ENCODE measurements at regions not wholly inside any gene's neighbourhood (a gene's known extent, or its start where the extent isn't known, plus 50 kb on each side); places are given as distances from the start of the nearest gene placed in this dataset.
"Not testable (repeated sequence)": the region's sequence is repeated elsewhere in the genome, so short reads cannot be mapped to it uniquely, and the experiment has no call there.

GRCh38 chr1:221246628-221247415 lies 367.6 kb downstream of the HLX start:
- no peak for DNase-seq

GRCh38 chr1:221251580-221251979 lies 372.3 kb downstream of the HLX start:
- DNase-seq: no peak

GRCh38 chr1:221254813-221255212 lies 375.6 kb downstream of the HLX start:
- DNase-seq: no peak

GRCh38 chr1:221256773-221257172 lies 377.5 kb downstream of the HLX start:
- no peak for DNase-seq

- not testable (repeated sequence) for DNase-seq
Observed at GRCh38 chr1:221257548-221257947, 378.3 kb downstream of the HLX start.

GRCh38 chr1:221262677-221263076 lies 383.4 kb downstream of the HLX start:
- DNase-seq: not testable (repeated sequence)

GRCh38 chr1:221263831-221264767 lies 384.9 kb downstream of the HLX start:
- DNase-seq: peak in 37 of 56 donors; percentile 1 to 83 (median 23)

GRCh38 chr1:221264848-221265247 lies 385.6 kb downstream of the HLX start:
- DNase-seq: no peak

- DNase-seq: no peak
Observed at GRCh38 chr1:221268295-221268694, 389.1 kb downstream of the HLX start.

GRCh38 chr1:221271701-221272100 lies 392.5 kb downstream of the HLX start:
- DNase-seq: no peak

- no peak for DNase-seq
Observed at GRCh38 chr1:221272940-221273339, 393.7 kb downstream of the HLX start.

- DNase-seq: no peak
Observed at GRCh38 chr1:221274373-221274772, 395.1 kb downstream of the HLX start.

GRCh38 chr1:221276896-221277409 lies 397.7 kb downstream of the HLX start:
- no peak for DNase-seq

- DNase-seq: no peak
Observed at GRCh38 chr1:221279146-221279545, 399.9 kb downstream of the HLX start.

- no peak for DNase-seq
Observed at GRCh38 chr1:221283532-221283931, 404.3 kb downstream of the HLX start.

- peak in 2 of 56 donors; percentile 2 to 24 for DNase-seq
Observed at GRCh38 chr1:221284028-221284427, 404.8 kb downstream of the HLX start.

GRCh38 chr1:221284991-221285390 lies 405.7 kb downstream of the HLX start:
- DNase-seq: not testable (repeated sequence)

- not testable (repeated sequence) for DNase-seq
Observed at GRCh38 chr1:221285458-221286210, 406.4 kb downstream of the HLX start.

GRCh38 chr1:221286399-221286798 lies 407.2 kb downstream of the HLX start:
- no peak for DNase-seq

- no peak for DNase-seq
Observed at GRCh38 chr1:221289103-221289502, 409.9 kb downstream of the HLX start.

- DNase-seq: no peak
Observed at GRCh38 chr1:221290669-221291068, 411.4 kb downstream of the HLX start.

All from amygdala (tissue), 56 donors.